ENCODE measurements at regions not wholly inside any gene's neighbourhood (a gene's known extent, or its start where the extent isn't known, plus 50 kb on each side); places are given as distances from the start of the nearest gene placed in this dataset.
A peak's percentile ranks its signal among the peaks of the same experiment; 100 is the strongest.

DNA sequence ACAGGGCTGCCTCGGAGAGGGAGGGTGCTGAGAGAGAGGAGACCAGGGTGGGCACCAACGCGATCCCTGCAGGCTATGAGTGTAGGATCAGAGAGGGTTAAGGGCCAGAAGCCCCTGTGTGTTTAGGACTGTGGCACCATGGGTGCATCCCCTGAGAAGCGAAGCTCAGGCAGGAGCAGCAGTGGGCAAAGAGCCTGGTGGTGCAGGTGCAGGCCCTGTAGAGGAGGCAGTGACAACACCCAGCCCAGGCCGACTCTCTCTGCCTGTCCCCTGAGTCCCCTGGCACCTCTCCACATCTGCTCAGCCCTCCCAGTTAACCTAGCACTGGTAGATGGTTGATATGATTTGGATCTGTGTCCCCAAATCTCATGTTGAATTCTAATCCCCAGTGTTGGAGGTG is 139.8 kb downstream of the RNF152 start:
- H3K4ac ChIP-seq (ENCODE audit: low read length): no peak overlapping the region
- peaks cover 0 to 4% of the 10 kb centered on the region in 2 donors for H3K4me1 ChIP-seq (ENCODE audit: control insufficient read depth in 2 of 2, insufficient read depth in 1 of 2, low read depth in 1 of 2, low read length in 2 of 2)
- no peaks in the 10 kb centered on the region for H3K36me3 ChIP-seq (replicated peaks in 1 of 2; ENCODE audit: control insufficient read depth in 2 of 2, insufficient read depth in 2 of 2, low read length in 2 of 2)
- peak overlapping the region; percentile 60 for H3K9ac ChIP-seq (ENCODE audit: low read depth, low read length, poor library complexity)
- no peak overlapping the region for H2BK12ac ChIP-seq (ENCODE audit: low read length)
- peak overlapping the region; percentile 22 for H4K91ac ChIP-seq (ENCODE audit: low read depth, low read length, poor library complexity)
- no peaks in the 10 kb centered on the region for H3K79me1 ChIP-seq (ENCODE audit: low read depth, low read length)
- H2BK5ac ChIP-seq (ENCODE audit: low read length): peak overlapping the region; percentile 46
- H3K23ac ChIP-seq (ENCODE audit: low read depth, low read length, poor library complexity): peak overlapping the region; percentile 57
- peak overlapping the region; percentile 41 for H2BK15ac ChIP-seq (ENCODE audit: low read length)
- DNase-seq (ENCODE audit: low spot score): no peak
- H3K18ac ChIP-seq (ENCODE audit: low read length): no peak overlapping the region
- peak overlapping the region in 1 of 2 donors; percentile 37 for H3K4me3 ChIP-seq (ENCODE audit: low read length in 2 of 2)
- H3K27ac ChIP-seq (replicated peaks; ENCODE audit: low read length): no peak overlapping the region
- no peaks in the 10 kb centered on the region for H3K27me3 ChIP-seq (ENCODE audit: control insufficient read depth in 3 of 3, insufficient read depth in 3 of 3, low read depth in 1 of 3, low read length in 3 of 3)
- H2AK5ac ChIP-seq (ENCODE audit: low read depth, low read length): no peak overlapping the region
- WGBS, 2 donors (ENCODE audit: extremely low coverage in 2 of 2, insufficient read length in 2 of 2, insufficient replicate concordance in 1 of 2): no CpG with 5 or more reads among the region's 5 CpGs
- H3K14ac ChIP-seq (ENCODE audit: low read length): peak overlapping the region; percentile 33
- H3K9me3 ChIP-seq (replicated peaks in 1 of 2; ENCODE audit: control insufficient read depth in 2 of 2, insufficient read depth in 1 of 2, low read depth in 1 of 2, low read length in 2 of 2): no peaks in the 10 kb centered on the region
- H2AFZ ChIP-seq (ENCODE audit: low read length): peak overlapping the region; percentile 13
- no peak overlapping the region for H3K4me2 ChIP-seq (ENCODE audit: insufficient read depth, low read length, poor library complexity, severe bottlenecking)
- no peak overlapping the region for H4K8ac ChIP-seq (ENCODE audit: low read depth, low read length)
- peak overlapping the region; percentile 53 for H2BK120ac ChIP-seq (ENCODE audit: low read depth, low read length)

DNA sequence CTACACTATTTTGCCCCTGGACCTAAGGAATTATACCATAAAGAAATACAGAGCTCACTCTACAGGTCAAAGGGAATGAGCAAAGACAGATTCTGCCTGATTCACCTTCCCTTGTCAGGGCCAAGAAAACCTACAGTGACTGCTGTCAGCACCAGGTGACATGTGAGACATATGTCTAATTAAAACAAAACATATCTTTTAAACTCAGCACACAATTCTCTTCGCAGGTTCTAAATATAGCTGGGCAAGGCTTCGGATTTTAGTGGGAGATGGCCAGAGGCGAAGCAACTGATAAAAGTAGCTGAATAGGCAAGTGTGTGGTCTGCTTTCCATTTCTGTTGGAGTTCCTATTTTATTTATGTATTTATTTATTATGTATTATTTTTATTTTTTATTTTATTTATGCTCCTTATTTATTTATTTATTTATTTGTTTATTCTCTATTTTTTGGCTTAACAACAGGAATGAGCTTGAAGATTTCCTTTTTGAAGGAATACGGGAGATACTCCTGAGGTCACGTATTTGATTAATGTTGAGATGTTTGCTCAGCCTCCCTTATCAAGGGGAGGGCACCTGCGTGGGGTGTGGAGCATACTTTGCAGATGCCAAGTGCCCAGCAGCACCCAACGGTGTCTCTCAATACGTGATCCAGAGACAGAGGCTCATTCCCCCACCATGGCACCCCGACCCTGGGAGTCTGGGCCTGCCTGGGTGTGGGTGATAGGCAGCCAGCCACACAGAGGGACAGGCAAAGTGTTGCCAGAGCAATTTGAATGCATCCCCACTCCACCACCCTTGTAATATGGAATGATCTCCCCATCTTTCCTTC is 141.8 kb downstream of the RNF152 start:
- no CpG with 5 or more reads among the region's 9 CpGs for WGBS, 2 donors (ENCODE audit: extremely low coverage in 2 of 2, insufficient read length in 2 of 2, insufficient replicate concordance in 1 of 2)
- Histone ChIP-seq H4K8ac (ENCODE audit: low read depth, low read length) (no peak overlapping the region), H2BK15ac (ENCODE audit: low read length) (no peak overlapping the region), H3K4me3 (ENCODE audit: low read length in 2 of 2) (no peak overlapping the region), H4K91ac (ENCODE audit: low read depth, low read length, poor library complexity) (no peak overlapping the region), H3K9me3 (replicated peaks in 1 of 2; ENCODE audit: control insufficient read depth in 2 of 2, insufficient read depth in 1 of 2, low read depth in 1 of 2, low read length in 2 of 2) (no peaks in the 10 kb centered on the region), H2BK12ac (ENCODE audit: low read length) (no peak overlapping the region), H3K4ac (ENCODE audit: low read length) (no peak overlapping the region), H2BK5ac (ENCODE audit: low read length) (no peak overlapping the region), H3K18ac (ENCODE audit: low read length) (no peak overlapping the region), H3K36me3 (replicated peaks in 1 of 2; ENCODE audit: control insufficient read depth in 2 of 2, insufficient read depth in 2 of 2, low read length in 2 of 2) (no peaks in the 10 kb centered on the region), H3K27ac (replicated peaks; ENCODE audit: low read length) (no peak overlapping the region), H2BK120ac (ENCODE audit: low read depth, low read length) (no peak overlapping the region), H3K79me1 (ENCODE audit: low read depth, low read length) (no peaks in the 10 kb centered on the region), H3K14ac (ENCODE audit: low read length) (peak overlapping the region; percentile 10), H3K23ac (ENCODE audit: low read depth, low read length, poor library complexity) (no peak overlapping the region), H3K4me2 (ENCODE audit: insufficient read depth, low read length, poor library complexity, severe bottlenecking) (no peak overlapping the region), H2AK5ac (ENCODE audit: low read depth, low read length) (no peak overlapping the region), H3K27me3 (ENCODE audit: control insufficient read depth in 3 of 3, insufficient read depth in 3 of 3, low read depth in 1 of 3, low read length in 3 of 3) (no peaks in the 10 kb centered on the region), H3K4me1 (ENCODE audit: control insufficient read depth in 2 of 2, insufficient read depth in 1 of 2, low read depth in 1 of 2, low read length in 2 of 2) (peaks cover 0 to 4% of the 10 kb centered on the region in 2 donors), H3K9ac (ENCODE audit: low read depth, low read length, poor library complexity) (no peak overlapping the region), H2AFZ (ENCODE audit: low read length) (no peak overlapping the region)
- DNase-seq (ENCODE audit: low spot score): no peak

DNA sequence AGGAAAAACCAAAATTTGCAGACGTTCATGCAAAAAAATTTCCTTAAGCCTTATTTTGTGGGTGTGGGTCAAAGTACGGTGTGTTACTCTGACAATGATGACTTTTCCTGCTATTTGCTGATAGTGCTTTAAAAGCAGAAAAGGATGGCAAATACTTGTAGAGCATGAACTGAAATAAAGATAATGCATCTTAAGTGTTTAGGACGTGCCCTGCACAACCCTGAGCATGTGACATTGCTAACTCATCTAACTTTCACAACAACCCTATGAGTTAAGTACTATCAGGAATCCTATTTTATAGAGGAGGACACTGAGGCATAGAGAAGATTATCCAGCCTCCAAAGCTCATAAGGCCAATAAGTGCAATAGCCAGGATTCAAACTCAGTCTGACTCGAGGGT is 143.3 kb downstream of the RNF152 start:
- no peaks in the 10 kb centered on the region for H3K79me1 ChIP-seq (ENCODE audit: low read depth, low read length)
- no peak overlapping the region for H4K91ac ChIP-seq (ENCODE audit: low read depth, low read length, poor library complexity)
- H3K4me1 ChIP-seq (ENCODE audit: control insufficient read depth in 2 of 2, insufficient read depth in 1 of 2, low read depth in 1 of 2, low read length in 2 of 2): peaks cover 0 to 4% of the 10 kb centered on the region in 2 donors
- H3K14ac ChIP-seq (ENCODE audit: low read length): no peak overlapping the region
- H3K9me3 ChIP-seq (replicated peaks in 1 of 2; ENCODE audit: control insufficient read depth in 2 of 2, insufficient read depth in 1 of 2, low read depth in 1 of 2, low read length in 2 of 2): no peaks in the 10 kb centered on the region
- no peak overlapping the region for H3K18ac ChIP-seq (ENCODE audit: low read length)
- no peaks in the 10 kb centered on the region for H3K27me3 ChIP-seq (ENCODE audit: control insufficient read depth in 3 of 3, insufficient read depth in 3 of 3, low read depth in 1 of 3, low read length in 3 of 3)
- no peak overlapping the region for H3K9ac ChIP-seq (ENCODE audit: low read depth, low read length, poor library complexity)
- no peak overlapping the region for H3K4me2 ChIP-seq (ENCODE audit: insufficient read depth, low read length, poor library complexity, severe bottlenecking)
- no peak for DNase-seq (ENCODE audit: low spot score)
- H3K4ac ChIP-seq (ENCODE audit: low read length): no peak overlapping the region
- no peaks in the 10 kb centered on the region for H3K36me3 ChIP-seq (replicated peaks in 1 of 2; ENCODE audit: control insufficient read depth in 2 of 2, insufficient read depth in 2 of 2, low read length in 2 of 2)
- no peak overlapping the region for H4K8ac ChIP-seq (ENCODE audit: low read depth, low read length)
- H3K23ac ChIP-seq (ENCODE audit: low read depth, low read length, poor library complexity): no peak overlapping the region
- H2AFZ ChIP-seq (ENCODE audit: low read length): no peak overlapping the region
- H2BK120ac ChIP-seq (ENCODE audit: low read depth, low read length): no peak overlapping the region
- H2BK12ac ChIP-seq (ENCODE audit: low read length): no peak overlapping the region
- H2BK5ac ChIP-seq (ENCODE audit: low read length): no peak overlapping the region
- no peak overlapping the region for H3K4me3 ChIP-seq (ENCODE audit: low read length in 2 of 2)
- no CpG with 5 or more reads among the region's 4 CpGs for WGBS, 2 donors (ENCODE audit: extremely low coverage in 2 of 2, insufficient read length in 2 of 2, insufficient replicate concordance in 1 of 2)
- no peak overlapping the region for H2AK5ac ChIP-seq (ENCODE audit: low read depth, low read length)
- no peak overlapping the region for H3K27ac ChIP-seq (replicated peaks; ENCODE audit: low read length)
- no peak overlapping the region for H2BK15ac ChIP-seq (ENCODE audit: low read length)

DNA sequence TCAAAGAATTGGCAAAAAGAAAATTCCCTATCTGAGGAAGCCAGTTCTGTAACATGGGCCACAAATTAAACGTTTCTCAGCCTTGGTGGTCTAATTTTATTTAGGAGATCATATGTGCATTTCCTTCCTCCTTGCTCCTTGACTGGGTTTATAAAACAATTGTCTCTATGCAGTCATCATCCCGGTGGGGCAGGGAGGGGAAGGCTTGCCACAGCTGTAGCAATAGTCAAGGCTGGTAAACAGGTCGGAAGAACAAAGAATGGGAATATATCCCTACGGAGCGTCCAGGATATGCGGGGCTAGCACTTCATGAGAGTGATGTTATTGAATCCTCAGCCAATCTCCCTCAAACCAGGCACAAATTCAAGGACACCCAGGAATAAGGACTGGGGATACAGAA is 143.8 kb downstream of the RNF152 start:
- Histone ChIP-seq H3K27me3 (ENCODE audit: control insufficient read depth in 3 of 3, insufficient read depth in 3 of 3, low read depth in 1 of 3, low read length in 3 of 3) (no peaks in the 10 kb centered on the region), H3K4ac (ENCODE audit: low read length) (no peak overlapping the region), H3K23ac (ENCODE audit: low read depth, low read length, poor library complexity) (no peak overlapping the region), H3K4me3 (ENCODE audit: low read length in 2 of 2) (no peak overlapping the region), H2AFZ (ENCODE audit: low read length) (no peak overlapping the region), H3K18ac (ENCODE audit: low read length) (no peak overlapping the region), H3K9me3 (replicated peaks in 1 of 2; ENCODE audit: control insufficient read depth in 2 of 2, insufficient read depth in 1 of 2, low read depth in 1 of 2, low read length in 2 of 2) (no peaks in the 10 kb centered on the region), H3K9ac (ENCODE audit: low read depth, low read length, poor library complexity) (no peak overlapping the region), H3K4me2 (ENCODE audit: insufficient read depth, low read length, poor library complexity, severe bottlenecking) (no peak overlapping the region), H3K27ac (replicated peaks; ENCODE audit: low read length) (no peak overlapping the region), H3K79me1 (ENCODE audit: low read depth, low read length) (no peaks in the 10 kb centered on the region), H3K14ac (ENCODE audit: low read length) (no peak overlapping the region), H3K4me1 (ENCODE audit: control insufficient read depth in 2 of 2, insufficient read depth in 1 of 2, low read depth in 1 of 2, low read length in 2 of 2) (peaks cover 0 to 4% of the 10 kb centered on the region in 2 donors), H2BK15ac (ENCODE audit: low read length) (no peak overlapping the region), H2AK5ac (ENCODE audit: low read depth, low read length) (no peak overlapping the region), H2BK120ac (ENCODE audit: low read depth, low read length) (no peak overlapping the region), H3K36me3 (replicated peaks in 1 of 2; ENCODE audit: control insufficient read depth in 2 of 2, insufficient read depth in 2 of 2, low read length in 2 of 2) (no peaks in the 10 kb centered on the region), H4K8ac (ENCODE audit: low read depth, low read length) (no peak overlapping the region), H4K91ac (ENCODE audit: low read depth, low read length, poor library complexity) (no peak overlapping the region), H2BK12ac (ENCODE audit: low read length) (no peak overlapping the region), H2BK5ac (ENCODE audit: low read length) (no peak overlapping the region)
- no CpG with 5 or more reads among the region's 6 CpGs for WGBS, 2 donors (ENCODE audit: extremely low coverage in 2 of 2, insufficient read length in 2 of 2, insufficient replicate concordance in 1 of 2)
- DNase-seq (ENCODE audit: low spot score): no peak
